ENCODE measurements at regions not wholly inside any gene's neighbourhood (a gene's known extent, or its start where the extent isn't known, plus 50 kb on each side); places are given as distances from the start of the nearest gene placed in this dataset.

DNA sequence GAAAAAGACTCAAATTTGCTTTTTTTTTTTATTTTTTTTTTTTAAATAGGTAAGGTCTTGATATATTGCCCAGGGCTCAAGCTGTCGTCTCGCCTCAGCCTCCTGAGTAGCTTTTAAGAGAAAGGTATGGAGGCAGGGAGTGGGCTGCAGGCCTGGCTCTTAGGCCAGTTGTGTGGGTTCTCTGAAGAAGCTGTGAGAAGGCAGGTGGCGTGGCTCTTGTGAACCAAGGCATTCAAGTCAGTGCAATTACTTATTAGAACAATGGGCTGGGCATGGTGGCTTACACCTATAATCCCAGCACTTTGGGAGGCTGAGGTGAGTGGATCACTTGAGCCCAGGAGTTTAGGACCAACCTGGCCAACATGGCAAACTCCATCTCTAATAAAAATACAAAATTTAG is 244.0 kb upstream of the SFRP2 start:
- DNase-seq (ENCODE audit: low spot score), result no peak

DNA sequence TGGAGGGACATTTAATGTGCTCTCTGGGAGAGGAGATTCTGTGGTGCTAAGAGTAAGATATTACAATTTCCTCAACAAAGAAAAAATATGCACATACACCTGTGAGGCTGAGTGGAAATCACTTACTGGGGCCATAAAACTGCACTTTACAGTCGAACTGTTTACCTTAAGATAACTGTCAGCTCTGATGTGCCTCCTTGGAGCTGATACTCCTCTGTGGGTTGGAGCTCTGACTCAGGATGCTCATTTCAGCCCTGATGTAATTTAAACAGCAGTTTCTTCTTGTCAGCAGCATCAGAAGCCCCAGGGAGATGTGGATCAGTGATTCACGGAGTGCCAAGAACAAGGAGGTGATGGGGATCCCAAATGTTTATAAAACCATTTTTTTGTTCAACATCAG is 241.9 kb upstream of the SFRP2 start:
- no peak for DNase-seq (ENCODE audit: low spot score)

DNA sequence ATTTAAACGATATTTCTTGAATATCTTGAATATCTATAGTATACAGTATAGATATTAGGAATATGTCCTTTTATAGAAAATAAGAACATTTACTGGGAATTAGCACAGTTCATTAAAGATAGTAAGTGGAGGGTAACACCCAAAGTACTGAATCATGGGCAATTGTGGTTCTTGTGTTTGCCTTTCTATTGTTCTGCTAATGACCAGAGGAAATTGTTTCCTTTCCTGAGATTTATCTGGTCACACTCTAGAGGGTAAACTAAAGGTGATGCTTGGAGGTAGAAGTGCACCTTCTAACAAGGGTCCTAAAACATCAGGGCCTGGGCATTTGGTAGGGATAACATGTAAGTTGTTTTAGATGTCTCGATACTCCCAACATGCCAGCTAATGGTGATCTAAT is 241.3 kb upstream of the SFRP2 start:
- DNase-seq (ENCODE audit: low spot score), result no peak

DNA sequence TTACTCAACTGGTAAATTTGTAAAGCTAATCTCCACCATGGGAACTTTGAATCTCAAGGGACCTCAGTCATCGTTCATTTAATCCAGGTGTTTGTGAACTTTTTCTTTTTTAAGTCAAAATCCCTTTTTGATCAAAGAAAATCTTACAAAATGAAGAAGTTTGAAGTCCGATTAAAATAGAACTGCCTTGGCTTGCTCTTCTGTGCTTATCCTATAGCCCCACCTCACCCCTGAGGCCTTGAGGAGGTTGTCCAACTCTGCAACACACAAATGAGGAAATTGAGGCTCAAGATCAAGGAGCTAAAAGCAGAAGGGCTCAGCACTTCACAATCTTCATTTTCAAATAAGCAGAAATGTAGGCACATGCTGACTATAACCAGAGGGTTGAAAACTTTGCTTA is 240.3 kb upstream of the SFRP2 start:
- peak; percentile 13 for DNase-seq (ENCODE audit: low spot score)

DNA sequence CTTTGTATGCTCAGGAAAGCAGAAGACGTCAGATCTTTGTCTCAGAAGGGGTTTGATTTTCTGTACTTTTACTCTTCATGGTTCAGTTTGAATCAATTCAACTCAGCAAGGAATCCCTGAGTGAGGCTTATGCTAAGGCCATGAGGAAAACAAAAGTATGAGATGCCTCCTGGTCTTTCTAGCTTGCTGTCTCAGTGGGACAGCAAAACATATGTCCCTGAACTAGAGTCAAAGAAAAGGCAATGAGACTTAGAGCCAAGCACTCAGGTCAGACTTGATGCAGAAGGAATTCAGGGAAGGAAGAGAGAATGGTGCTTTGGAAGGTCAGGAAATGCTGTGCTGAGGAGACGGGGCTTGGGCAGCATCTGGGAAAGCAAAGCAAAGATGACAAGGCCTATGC is 236.2 kb upstream of the SFRP2 start:
- DNase-seq (ENCODE audit: low spot score), result no peak

DNA sequence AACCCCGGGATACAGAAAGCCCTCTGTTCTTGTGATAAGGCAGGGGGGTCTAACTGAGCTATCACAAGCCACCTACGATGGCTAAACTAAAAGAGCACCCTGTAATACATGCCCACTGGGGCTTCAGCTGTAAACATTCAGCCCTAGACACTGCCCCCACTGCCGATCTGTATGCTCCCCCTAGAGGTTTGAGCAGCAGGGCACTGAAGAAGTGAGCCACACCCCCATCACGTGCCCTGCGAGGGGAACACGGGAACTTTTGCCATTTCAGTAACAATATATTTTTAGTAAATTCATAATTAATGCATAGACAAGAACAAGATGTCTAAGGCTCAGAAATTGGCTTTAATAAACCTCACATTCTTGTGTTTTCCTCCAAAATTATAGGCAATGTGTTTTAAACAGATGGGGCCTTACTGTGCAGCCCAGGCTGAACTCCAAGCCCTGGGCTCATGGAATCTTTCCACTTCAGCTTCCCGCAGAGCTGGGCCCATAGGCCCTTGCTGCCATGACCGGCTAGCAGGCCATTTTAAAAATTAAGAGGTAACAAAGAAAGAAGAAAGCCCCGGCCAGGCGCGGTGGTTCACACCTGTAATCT is 235.3 kb upstream of the SFRP2 start:
- DNase-seq (ENCODE audit: low spot score), result no peak

DNA sequence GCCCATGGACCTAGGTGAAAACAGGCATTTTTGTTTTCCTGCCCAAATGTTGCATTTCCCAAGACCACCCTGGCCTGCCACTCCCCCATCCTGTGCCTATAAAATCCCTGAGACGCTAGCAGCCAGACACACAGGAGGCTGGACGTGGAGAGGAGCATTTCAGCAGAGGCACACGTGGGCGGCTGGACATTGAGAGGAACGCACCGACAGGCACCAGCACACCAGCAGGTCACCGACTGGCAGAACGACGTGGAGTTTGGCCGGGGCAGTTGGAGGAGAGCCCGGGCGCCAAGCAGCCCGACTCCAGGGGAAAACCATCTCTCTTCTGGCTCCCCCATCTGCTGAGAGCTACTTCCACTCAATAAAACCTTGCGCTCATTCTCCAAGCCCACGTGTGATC is 234.8 kb upstream of the SFRP2 start:
- DNase-seq (ENCODE audit: low spot score), result peak; percentile 16

DNA sequence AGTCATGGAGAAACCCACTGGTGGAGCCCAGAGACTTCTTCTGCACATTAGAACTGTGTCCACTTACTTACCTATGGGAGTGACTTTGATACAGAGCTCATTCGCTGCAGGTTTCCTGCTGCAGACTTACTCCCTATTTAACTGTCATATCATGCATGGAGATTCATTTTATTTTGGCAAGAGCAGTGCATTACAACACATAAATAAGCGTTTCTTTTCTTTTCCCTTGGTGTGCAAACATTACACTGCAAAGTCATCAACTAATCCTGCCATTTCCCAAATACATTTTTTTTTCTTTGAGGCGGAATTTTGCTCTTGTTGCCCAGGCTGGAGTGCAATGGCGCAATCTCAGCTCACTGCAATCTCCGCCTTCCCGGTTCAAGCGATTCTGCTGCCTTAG is 230.9 kb upstream of the SFRP2 start:
- DNase-seq (ENCODE audit: low spot score), result no peak

DNA sequence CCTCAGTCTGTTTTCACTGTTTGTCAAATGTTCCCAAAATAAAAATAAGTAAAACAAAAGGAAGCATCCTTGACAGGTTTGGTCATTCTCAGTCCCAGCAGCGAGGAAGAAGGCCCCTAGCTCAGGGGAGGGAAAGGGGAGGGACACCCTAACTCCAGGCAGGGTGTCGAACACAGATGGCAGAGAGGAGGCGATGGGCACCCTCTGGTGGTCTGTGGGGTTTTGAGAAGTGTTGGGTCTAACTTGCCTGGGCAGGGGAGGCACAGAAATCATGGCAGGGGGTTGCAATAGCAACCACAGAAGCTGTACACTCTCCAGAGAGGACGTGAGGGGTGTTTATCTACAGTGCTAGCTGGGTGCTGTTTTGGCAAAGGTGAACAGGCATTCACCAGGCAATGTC is 229.8 kb upstream of the SFRP2 start:
- DNase-seq (ENCODE audit: low spot score), result peak; percentile 16

DNA sequence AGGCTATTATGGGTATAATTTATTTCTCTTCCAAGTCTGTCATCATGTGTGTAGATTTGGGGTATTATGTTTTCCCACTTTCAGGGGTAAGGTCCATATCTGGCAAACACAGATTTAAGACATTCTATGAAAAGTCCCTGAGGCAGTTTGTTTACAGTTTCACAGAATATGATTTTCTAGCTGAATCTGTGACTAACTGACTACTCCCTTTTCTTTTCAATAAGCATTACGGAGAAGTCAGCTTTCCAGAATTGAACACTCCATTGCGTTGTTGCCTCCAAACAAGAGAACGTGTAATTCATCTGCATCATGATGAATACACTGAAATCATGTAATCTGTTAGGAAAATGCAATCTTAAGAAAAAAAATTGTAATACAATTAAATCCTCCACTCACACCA is 226.7 kb upstream of the SFRP2 start:
- no peak for DNase-seq (ENCODE audit: low spot score)

DNA sequence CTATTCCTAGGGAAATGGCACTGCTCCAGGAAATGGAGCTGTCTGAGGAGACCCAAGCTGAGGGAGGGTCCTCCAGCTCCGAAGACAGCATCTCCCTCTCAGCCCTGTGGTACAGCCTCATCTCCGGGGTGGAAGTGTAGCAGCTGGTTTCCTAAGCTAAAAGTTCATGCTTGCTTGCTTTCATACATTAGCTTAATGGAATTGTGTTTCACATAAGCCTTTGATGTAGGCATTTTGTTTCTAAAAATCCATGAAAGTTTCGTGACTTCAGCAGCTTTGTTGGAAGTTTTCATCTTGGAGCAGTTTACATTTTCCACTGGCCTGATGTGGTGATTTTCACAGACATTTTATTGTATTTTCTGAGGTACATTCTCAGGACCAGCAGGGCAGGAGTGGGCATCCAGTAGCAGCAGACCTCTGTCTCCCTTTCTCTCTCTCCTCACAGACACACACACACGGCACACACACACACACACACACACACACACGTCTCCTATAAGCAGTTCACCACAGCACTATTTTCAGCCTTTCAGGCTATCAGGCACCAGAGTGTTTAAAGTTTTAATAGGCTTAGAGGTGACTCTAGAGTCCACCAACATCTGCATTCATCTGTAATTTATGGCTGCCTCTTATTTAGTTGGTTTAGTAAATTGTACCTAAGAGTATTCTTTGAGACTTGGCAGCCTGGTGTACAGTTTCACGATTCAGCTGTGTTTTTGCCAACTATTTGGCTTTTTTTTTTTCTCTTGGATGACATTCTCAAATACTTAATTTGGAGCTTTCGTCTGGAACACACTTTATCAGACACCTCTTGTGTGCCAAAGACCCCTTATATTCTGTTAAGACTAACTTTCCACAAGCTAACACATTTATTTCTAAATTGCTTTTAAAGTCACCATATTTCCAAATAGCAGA is 225.8 kb upstream of the SFRP2 start:
- DNase-seq (ENCODE audit: low spot score), result no peak

DNA sequence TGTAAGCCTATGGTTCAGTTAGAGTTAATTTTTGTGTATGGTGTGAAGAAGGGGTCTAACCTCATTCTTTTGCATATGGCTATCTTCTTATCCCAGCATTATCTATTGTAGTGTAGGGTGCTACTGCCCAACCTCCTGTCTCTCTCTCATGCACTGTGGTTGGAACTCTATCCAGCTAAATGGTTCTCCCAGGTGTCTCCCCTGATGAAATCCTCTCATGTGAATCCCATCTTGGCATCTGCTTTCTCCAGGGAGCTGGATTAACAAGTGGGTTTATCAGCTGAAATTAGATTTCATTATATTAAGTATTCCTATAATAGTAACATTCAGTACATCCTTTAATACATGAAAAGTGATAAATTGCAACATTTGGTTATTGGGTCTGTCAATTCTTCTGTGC is 224.7 kb upstream of the SFRP2 start:
- DNase-seq (ENCODE audit: low spot score), result no peak

DNA sequence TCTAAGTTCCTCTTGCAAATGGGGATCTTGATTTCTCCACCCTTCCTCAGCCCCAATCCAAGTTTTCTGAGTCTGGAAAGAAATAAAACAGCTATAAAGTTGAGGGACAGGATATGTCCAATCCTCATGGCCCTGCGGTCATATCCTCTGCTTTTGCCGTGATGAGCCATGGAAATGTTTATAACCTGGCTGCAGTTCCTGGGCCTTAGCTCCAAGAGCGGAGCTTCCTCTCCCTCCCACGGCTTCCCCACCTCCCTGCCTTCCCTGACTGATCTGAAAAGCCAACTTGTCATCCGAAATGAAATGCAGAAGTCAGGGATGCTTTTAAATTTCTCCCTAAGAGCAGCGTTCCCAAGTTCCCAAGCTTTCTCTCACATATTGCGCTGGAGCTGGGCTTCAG is 221.5 kb upstream of the SFRP2 start:
- no peak for DNase-seq (ENCODE audit: low spot score)

DNA sequence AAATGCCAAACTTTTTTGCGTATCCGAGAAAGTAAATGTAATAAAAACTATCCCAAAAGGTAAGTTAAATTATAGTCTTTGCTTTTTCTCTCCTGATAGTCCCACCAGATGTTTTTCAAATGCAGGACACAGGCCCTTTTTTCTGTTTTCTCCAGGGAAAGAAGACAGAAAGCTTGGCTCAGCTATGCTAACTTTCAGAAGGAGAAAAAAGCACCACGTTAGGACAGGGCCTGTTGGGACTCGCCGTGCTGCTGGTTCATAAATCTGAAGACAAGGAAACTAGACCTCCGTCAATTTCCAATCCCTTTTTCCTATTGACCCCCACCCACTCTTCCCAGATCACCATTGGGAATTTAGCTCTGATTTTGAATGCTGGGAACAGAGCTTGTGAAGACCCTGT is 220.9 kb upstream of the SFRP2 start:
- DNase-seq (ENCODE audit: low spot score), result no peak

DNA sequence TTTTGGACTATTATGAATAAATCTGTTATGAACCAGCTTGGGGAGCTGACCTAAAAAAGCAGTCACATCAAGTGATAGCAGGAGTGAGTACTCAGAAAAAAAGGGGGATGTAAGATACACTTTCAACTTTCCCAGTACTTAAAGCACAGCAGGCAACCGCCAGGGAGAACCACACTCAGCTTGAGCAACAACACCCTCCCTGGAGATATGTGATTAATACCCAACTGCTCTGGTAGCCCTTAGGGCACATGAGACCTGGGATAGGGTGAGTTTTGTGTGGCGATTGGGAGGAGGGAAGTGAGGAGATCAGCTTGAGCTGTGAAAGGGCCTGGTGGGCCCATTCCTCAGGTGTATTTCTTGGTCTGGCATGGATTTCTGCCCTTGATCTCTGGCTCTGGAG is 220.3 kb upstream of the SFRP2 start:
- no peak for DNase-seq (ENCODE audit: low spot score)

DNA sequence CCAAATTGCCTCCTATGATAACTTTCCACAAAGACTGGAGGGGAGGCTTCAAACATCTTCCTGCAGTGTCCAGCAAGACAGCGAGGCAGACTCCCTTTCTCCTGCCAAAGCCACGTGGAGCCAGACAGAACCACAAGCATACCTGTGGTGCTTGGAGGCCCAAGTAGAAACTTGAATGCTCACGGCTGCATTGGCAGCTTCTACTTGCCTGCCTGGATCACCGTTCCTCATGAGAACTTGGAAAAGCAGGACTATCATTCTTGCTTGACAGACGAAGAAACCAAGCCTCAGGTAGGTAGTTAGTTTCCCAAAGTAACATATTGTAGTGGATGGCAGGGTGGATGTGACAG is 216.3 kb upstream of the SFRP2 start:
- no peak for DNase-seq (ENCODE audit: low spot score)

DNA sequence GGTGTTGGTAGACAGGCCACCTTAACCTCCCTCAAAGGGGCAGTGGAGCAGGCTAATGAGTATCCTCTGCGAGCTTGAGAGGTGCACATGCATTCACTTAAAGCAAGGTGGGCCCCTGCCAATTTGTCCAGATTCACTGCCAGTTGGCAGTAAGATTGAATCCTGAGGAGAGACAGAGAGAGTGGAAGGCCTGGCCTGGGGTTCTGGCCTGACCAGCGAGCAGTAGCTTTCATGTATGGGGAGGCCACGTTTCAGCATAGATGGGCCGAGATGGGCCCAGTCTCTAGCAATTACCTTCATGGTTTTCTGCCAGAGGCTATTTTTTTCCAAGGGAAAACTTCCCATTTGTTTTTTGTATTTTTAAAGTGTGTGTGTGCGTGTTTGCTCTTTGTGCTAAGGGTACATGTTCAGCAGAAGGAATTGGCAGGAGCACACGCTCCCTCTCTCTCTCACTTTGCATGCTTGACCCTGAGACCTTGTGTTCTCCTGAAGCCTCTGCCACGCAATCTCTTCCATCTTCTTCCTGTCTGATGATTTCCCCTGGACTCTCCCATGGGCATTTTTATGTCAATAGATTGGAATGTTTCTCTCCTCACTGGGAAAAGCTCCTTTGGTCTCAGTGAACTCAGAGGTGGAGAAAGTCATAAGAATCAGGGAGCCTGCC is 215.8 kb upstream of the SFRP2 start:
- DNase-seq (ENCODE audit: low spot score), result no peak

DNA sequence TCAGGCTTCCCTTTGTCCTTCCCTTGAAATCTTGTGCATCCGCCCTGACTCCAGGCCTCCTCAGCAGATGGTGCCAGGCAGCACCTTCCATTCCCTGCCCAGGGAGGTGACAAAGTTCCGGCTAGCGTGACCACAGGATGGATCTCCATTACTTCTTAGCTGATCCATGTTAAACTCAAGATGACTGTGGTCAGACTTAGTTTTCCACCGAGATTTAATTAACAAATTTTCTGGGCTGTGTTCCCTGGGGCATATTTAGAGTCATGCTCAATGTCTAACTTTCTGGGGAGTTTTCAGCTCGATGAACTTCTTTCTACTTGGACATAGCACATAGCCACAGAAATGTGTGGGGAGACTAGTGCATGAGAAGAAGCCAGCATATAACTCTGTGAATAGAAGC is 215.1 kb upstream of the SFRP2 start:
- no peak for DNase-seq (ENCODE audit: low spot score)

DNA sequence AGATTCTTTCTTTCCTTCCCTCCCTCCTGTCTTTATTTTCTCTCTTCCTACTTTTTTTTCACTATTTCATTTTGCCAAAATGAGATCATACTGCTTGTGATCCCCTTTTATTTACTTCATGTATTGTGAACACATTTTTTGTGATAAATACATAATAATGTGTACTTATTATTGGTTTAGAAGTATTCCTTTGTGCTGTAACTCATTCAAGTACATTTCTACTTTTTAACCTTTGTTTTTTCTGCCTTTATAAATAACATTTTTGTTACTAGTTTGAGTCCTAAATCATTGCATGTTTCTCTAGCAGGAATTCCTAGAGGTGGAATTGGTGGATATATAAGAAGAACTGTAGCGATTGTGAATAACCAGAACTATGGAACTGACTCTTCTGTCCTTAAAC is 214.5 kb upstream of the SFRP2 start:
- no peak for DNase-seq (ENCODE audit: low spot score)

DNA sequence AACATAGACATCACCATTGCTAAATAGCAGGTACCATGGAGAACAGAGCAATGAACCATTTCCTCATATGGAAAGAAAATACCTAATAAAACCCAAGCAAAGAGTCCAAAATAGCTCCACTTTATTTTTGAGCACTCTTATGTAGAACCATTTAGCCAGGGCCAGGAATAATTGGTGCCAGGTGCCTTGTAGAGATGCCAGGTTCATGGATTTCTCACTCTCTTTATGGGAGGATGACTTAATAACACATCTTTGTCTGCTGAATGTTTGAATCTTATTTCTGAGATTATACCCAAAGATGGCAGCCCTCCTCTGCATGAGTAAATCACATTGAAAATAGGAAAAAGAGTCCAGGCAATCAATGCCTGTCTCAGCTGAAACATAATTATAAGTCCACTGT is 212.3 kb upstream of the SFRP2 start:
- DNase-seq (ENCODE audit: low spot score), result no peak

DNA sequence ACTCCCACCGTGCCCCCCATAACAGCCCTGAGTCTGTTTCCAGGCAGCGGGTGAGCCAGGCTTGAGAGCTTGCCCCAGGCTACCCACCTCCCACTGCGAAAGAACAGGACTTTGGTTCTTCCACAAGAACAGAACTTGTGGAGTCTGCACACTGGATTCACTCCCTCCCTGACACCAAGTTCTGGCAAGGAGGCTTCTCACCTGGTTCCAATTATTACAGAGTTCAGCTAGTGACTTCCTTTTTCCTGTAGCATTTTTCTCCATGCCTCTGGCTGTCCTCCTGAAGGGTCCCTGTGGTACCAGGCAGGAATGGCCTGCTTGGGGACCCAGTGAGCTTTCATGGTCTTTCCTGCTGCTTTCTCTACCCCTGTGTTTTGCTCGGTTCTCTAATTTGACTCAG is 208.6 kb upstream of the SFRP2 start:
- DNase-seq (ENCODE audit: low spot score), result no peak

DNA sequence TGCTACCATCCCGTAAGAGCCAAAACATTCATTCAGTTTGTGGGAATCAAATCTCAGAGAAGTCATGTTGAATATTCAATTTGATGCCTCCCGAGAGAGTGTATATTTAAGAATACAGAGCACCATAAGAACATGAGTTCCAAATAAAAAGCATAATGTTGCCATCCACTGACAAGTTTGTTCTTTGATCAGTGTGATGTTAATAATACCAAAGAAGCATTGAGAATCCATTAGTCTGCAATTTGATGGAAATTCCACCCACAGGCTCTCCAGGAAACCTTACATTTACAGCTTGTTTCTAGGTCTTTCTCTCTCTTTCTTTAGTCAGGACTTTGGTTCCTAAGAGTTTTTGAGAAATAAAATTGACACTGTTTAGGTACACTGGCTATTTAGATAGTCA is 200.6 kb upstream of the SFRP2 start:
- no peak for DNase-seq (ENCODE audit: low spot score)

Measured in Ammon's horn (tissue), 1 donor.